ENCODE measurements at regions not wholly inside any gene's neighbourhood (a gene's known extent, or its start where the extent isn't known, plus 50 kb on each side); places are given as distances from the start of the nearest gene placed in this dataset.

GRCh38 chr20:52610749-52611148, 361.4 kb upstream of the TSHZ2 start:
- no peak for TF ChIP-seq YY1 (IDR thresholded peaks at IDR 0.05; ENCODE audit: low read depth)
- TF ChIP-seq TAF1 (IDR thresholded peaks at IDR 0.05; ENCODE audit: low read depth), result no peak
- TF ChIP-seq USF1 (IDR thresholded peaks at IDR 0.05), result no peak
- no peak for TF ChIP-seq REST (IDR thresholded peaks at IDR 0.05; ENCODE audit: low read depth)
- no peak for TF ChIP-seq RAD21 (IDR thresholded peaks at IDR 0.05; ENCODE audit: low read depth)
- TF ChIP-seq CEBPB (IDR thresholded peaks at IDR 0.05), result no peak
- no peak for TF ChIP-seq ZBTB7A (IDR thresholded peaks at IDR 0.05; ENCODE audit: low read depth)
- no peak for TF ChIP-seq MAX (IDR thresholded peaks at IDR 0.05)
- TF ChIP-seq TCF12 (IDR thresholded peaks at IDR 0.05; ENCODE audit: low read depth), result no peak
- TF ChIP-seq EP300 (IDR thresholded peaks at IDR 0.05; ENCODE audit: borderline replicate concordance), result no peak
- TF ChIP-seq EGR1 (IDR thresholded peaks at IDR 0.05), result no peak
- no peak for TF ChIP-seq CREB1 (IDR thresholded peaks at IDR 0.05; ENCODE audit: low read depth)
- no peak for TF ChIP-seq TEAD4 (IDR thresholded peaks at IDR 0.05)
- no peak for TF ChIP-seq FOXM1 (IDR thresholded peaks at IDR 0.05; ENCODE audit: borderline replicate concordance, low read depth)
